Adrenal gland (tissue), 9 donors: ENCODE measurements at regions not wholly inside any gene's neighbourhood (a gene's known extent, or its start where the extent isn't known, plus 50 kb on each side); places are given as distances from the start of the nearest gene placed in this dataset.

Experiments used
- DNase-seq, 7 donors: peaks; one replicate each; pipeline ENCODE4 v3.0.0-alpha.2; 2019 to 2020
- H3K27ac ChIP-seq, 5 donors: fragments of 200-600 bp; sonication (generic) in 4 of 5; 1 replicate in 3 of 5; 2 replicates in 2 of 5; pipeline versions ENCODE4 v1.5.1 to v1.8.0; 2016 to 2020; ENCODE audit warnings: mild to moderate bottlenecking in 1 of 5
- H3K27me3 ChIP-seq: fragments of 200-600 bp; 2 replicates; pipeline ENCODE4 v1.8.0; 2021
- H3K36me3 ChIP-seq, 2 donors: fragments of 200-600 bp; replicated peaks in 1 of 2; 1 replicate in 1 of 2; 2 replicates in 1 of 2; pipeline versions ENCODE4 v1.5.1 to v1.8.0; 2018 to 2022
- H3K4me1 ChIP-seq, 2 donors: fragments of 200-600 bp; replicated peaks in 1 of 2; 1 replicate in 1 of 2; 2 replicates in 1 of 2; pipeline versions ENCODE4 v1.5.1 to v1.8.0; 2018 to 2021
- H3K4me3 ChIP-seq, 4 donors: fragments of 200-600 bp; sonication (generic) in 3 of 4; one replicate each; pipeline ENCODE4 v1.5.1; 2016 to 2018
- H3K9me3 ChIP-seq, 3 donors: fragments of 200-600 bp; sonication (generic) in 1 of 3; replicated peaks in 1 of 3; 1 replicate in 2 of 3; 2 replicates in 1 of 3; pipeline versions ENCODE4 v1.5.1 to v1.8.0; 2016 to 2021
- POLR2A ChIP-seq, 2 donors: fragments of 450-650 bp; IDR thresholded peaks; one replicate each; pipeline ENCODE4 v1.6.1; 2017; ENCODE audit warnings: antibody characterized with exemption in 2 of 2, mild to moderate bottlenecking in 2 of 2, moderate library complexity in 1 of 2
- WGBS, 4 donors: extraction: QIAGEN DNeasy Blood & Tissue Kit in 2 of 4; methylation state at CpG; one replicate each; pipeline versions ENCODE4 v1.1.5 to v1.1.7; 2013 to 2017; 5-methylcytosine and 5-hydroxymethylcytosine counted together
- intact Hi-C, 2 donors: fragments of 100-400 bp; cut with DNase I; formaldehyde crosslinking; loops; one replicate each; pipeline versions ENCODE4 v1.14.1 to v1.15.0; 2022 to 2023
- TF ChIP-seq, protein P1 (sequence below), 6 experiments: fragments of 450-650 bp in 4 of 6; fragments of 200-600 bp in 2 of 6; sonication (generic) in 1 of 6; IDR thresholded peaks; 1 replicate in 5 of 6; 2 replicates in 1 of 6; pipeline versions ENCODE4 v1.5.1 to v1.8.0; 2016 to 2021; ENCODE audit warnings: antibody characterized with exemption in 6 of 6, mild to moderate bottlenecking in 2 of 6, moderate library complexity in 1 of 6
- donor health status: healthy with polysubstance abuse.
- donor health status: Bipolar disorder and iron deficiency.
- donor health status: DM: yes; HTN: yes; CAD: no.
- donor health status: DM: no; HTN: no; CAD: no.
- donor health status: DM: no; HTN: no; CAD: no.

- Histone ChIP-seq H3K9me3 (no peaks in the 10 kb centered on the region), H3K4me3 (no peak overlapping the region), H3K36me3 (no peaks in the 10 kb centered on the region), H3K27ac (no peak overlapping the region), H3K4me1 (no peaks in the 10 kb centered on the region), H3K27me3 (no peaks in the 10 kb centered on the region)
- no peak for DNase-seq
- intact Hi-C loops = no loop called here
- WGBS, 4 donors = 79 to 90% (median 85%) methylated on average over 7 to 8 of the region's 8 CpGs
- TF ChIP-seq, protein P1, sequence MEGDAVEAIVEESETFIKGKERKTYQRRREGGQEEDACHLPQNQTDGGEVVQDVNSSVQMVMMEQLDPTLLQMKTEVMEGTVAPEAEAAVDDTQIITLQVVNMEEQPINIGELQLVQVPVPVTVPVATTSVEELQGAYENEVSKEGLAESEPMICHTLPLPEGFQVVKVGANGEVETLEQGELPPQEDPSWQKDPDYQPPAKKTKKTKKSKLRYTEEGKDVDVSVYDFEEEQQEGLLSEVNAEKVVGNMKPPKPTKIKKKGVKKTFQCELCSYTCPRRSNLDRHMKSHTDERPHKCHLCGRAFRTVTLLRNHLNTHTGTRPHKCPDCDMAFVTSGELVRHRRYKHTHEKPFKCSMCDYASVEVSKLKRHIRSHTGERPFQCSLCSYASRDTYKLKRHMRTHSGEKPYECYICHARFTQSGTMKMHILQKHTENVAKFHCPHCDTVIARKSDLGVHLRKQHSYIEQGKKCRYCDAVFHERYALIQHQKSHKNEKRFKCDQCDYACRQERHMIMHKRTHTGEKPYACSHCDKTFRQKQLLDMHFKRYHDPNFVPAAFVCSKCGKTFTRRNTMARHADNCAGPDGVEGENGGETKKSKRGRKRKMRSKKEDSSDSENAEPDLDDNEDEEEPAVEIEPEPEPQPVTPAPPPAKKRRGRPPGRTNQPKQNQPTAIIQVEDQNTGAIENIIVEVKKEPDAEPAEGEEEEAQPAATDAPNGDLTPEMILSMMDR (IDR thresholded peaks at IDR 0.05) = no peak
- no peak for TF ChIP-seq POLR2A (IDR thresholded peaks at IDR 0.05)
Observed at GRCh38 chr14:27164139-27164538, 566.3 kb upstream of the NOVA1 start.

DNA sequence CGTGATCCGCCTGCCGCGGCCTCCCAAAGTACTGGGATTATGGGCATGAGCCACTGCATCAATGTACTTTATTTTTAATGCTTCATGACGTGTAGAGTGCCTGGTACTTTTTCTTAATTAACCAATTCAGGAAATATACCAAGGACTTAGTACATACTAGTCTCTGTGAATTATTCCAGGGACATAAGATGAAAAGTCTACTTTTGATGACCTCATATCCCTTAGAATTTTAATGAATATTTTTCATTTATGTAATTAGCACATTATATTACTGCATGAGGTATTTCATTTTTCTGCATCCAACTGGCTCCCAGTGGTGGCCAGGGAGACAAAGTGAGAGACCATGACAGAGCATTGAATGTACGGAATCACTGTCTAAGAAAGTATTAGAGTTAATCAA lies 577.7 kb upstream of the NOVA1 start:
- H3K36me3 ChIP-seq = no peaks in the 10 kb centered on the region
- H3K27me3 ChIP-seq = no peaks in the 10 kb centered on the region
- no peak overlapping the region for H3K27ac ChIP-seq
- no peaks in the 10 kb centered on the region for H3K4me1 ChIP-seq
- no peaks in the 10 kb centered on the region for H3K9me3 ChIP-seq
- no peak for DNase-seq
- intact Hi-C loops = no loop called here
- TF ChIP-seq, protein P1 (IDR thresholded peaks at IDR 0.05) = no peak
- WGBS, 4 donors = 78 to 88% (median 80%) methylated on average over 6 of the region's 6 CpGs
- no peak overlapping the region for H3K4me3 ChIP-seq

DNA sequence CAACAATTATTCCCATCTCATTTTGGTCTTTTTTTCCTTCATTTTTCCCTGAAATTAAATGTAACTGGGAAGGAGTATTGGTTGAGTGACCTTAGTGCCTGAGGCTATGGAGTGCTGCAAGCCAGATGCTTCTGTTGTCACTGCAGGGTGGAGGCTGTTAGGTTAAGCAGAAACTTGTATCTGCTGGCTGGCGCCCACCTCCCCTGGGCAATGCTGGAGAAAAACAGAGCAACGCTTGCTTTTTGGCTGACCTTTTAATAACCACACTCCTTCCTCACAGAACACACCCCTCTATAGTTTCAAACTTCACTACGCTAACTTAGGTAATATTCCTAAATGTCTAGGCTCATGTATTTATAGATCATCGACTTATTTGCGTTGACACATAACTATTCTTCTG lies 583.5 kb upstream of the NOVA1 start:
- TF ChIP-seq, protein P1 (IDR thresholded peaks at IDR 0.05) = no peak
- no peak for TF ChIP-seq POLR2A (IDR thresholded peaks at IDR 0.05)
- Histone ChIP-seq H3K27me3 (no peaks in the 10 kb centered on the region), H3K4me1 (no peaks in the 10 kb centered on the region), H3K27ac (no peak overlapping the region), H3K9me3 (no peaks in the 10 kb centered on the region), H3K36me3 (no peaks in the 10 kb centered on the region), H3K4me3 (no peak overlapping the region)
- DNase-seq = no peak
- intact Hi-C loops = no loop called here
- 74 to 80% (median 76%) methylated on average over 5 of the region's 5 CpGs for WGBS, 4 donors

GRCh38 chr14:27184427-27184826 lies 586.6 kb upstream of the NOVA1 start:
- H3K4me3 ChIP-seq = no peak overlapping the region
- TF ChIP-seq, protein P1 (IDR thresholded peaks at IDR 0.05) = no peak
- TF ChIP-seq POLR2A (IDR thresholded peaks at IDR 0.05) = no peak
- no peak for DNase-seq
- no peaks in the 10 kb centered on the region for H3K36me3 ChIP-seq
- no peak overlapping the region for H3K27ac ChIP-seq
- 63 to 75% (median 73%) methylated on average over 4 of the region's 4 CpGs for WGBS, 4 donors
- H3K9me3 ChIP-seq = no peaks in the 10 kb centered on the region
- intact Hi-C loops = no loop called here
- H3K4me1 ChIP-seq = no peaks in the 10 kb centered on the region
- H3K27me3 ChIP-seq = no peaks in the 10 kb centered on the region
